BE2C (cell line): ENCODE measurements at regions not wholly inside any gene's neighbourhood (a gene's known extent, or its start where the extent isn't known, plus 50 kb on each side); places are given as distances from the start of the nearest gene placed in this dataset.

Experiments used
- DNase-seq: peaks from one replicate; pipeline ENCODE4 v3.0.0-alpha.2; 2020
- H3K27me3 ChIP-seq: fragments of 250-450 bp; sonication (Bioruptor Pico); 2 replicates; pipeline ENCODE4 v1.5.1; 2020; ENCODE audit warnings: mild to moderate bottlenecking
- H3K36me3 ChIP-seq: fragments of 250-450 bp; sonication (Bioruptor Pico); 2 replicates; pipeline ENCODE4 v1.5.1; 2020; ENCODE audit warnings: mild to moderate bottlenecking
- H3K4me1 ChIP-seq: fragments of 250-450 bp; sonication (Bioruptor Pico); 2 replicates; pipeline ENCODE4 v1.5.1; 2020
- H3K4me3 ChIP-seq: 2 replicates; pipeline ENCODE4 v1.5.1; 2011; ENCODE audit warnings: low read depth, low read length
- H3K9me3 ChIP-seq: fragments of 250-450 bp; sonication (Bioruptor Pico); 2 replicates; pipeline ENCODE4 v1.5.1; 2020
- CTCF ChIP-seq: IDR thresholded peaks from 2 replicates; pipeline ENCODE4 v1.5.1; 2012; ENCODE audit warnings: mild to moderate bottlenecking, low read depth, low read length

DNA sequence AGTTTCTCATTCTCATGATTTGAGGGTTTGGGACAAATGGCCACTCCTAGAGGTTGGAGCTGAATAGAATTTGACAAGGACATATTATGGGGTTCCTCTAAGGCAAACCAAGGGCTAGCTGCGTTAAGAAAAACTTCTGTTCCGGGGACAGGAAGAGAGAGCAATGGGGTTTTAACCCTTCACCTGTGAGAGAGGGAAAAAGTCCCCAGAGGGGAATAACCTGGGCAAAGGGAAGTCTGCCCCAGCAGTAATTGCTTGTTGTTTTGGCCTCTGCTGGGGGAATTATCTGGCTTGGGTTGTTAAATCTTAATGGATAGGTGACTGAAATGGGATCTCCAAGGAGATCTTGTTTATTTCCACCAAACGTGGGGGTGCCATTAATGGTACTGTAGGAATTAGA, 110.1 kb upstream of the MOCS2 start:
- Histone ChIP-seq H3K4me1 (no peaks in the 10 kb centered on the region), H3K27me3 (no peaks in the 10 kb centered on the region), H3K9me3 (no peaks in the 10 kb centered on the region), H3K36me3 (no peaks in the 10 kb centered on the region), H3K4me3 (no peak overlapping the region)
- TF ChIP-seq CTCF, result no peak
- no peak for DNase-seq

DNA sequence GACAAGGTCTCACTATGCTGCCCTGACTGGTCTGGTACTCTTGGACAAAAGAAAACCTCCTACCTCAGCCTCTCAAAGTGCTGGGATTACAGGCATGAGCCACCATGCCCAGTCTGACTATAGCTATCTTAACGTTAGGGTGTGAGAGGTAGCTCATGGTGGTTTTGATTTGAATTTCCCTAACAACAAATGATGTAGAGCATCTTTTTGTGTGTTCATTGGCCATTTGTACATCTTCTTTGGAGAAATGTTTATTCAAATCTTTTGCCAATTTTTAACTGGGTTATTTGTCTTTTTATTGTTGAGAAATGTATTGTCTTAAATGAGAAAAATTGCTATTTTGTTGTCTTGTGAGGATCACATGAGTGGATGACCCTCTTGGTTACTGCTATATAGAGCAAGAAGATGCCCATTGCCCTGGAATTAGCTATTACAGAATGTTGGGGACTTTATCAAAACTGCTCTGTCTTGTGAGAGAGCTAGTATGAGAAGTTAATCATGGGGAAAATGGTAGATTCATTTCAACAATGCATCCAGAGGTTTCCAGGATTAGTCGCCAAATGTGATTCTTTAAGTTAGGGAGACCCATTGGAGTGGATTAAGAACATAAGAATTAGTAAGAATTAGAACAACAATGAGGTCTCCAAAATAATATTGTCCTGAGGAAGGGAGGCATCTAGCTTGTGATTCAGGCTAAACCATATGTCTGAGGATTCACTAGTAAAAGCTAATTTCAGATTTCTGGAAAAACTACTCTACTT, 124.3 kb upstream of the MOCS2 start:
- Histone ChIP-seq H3K36me3 (no peaks in the 10 kb centered on the region), H3K4me1 (no peaks in the 10 kb centered on the region), H3K4me3 (no peak overlapping the region), H3K9me3 (no peaks in the 10 kb centered on the region), H3K27me3 (no peaks in the 10 kb centered on the region)
- TF ChIP-seq CTCF, result no peak
- DNase-seq, result no peak

DNA sequence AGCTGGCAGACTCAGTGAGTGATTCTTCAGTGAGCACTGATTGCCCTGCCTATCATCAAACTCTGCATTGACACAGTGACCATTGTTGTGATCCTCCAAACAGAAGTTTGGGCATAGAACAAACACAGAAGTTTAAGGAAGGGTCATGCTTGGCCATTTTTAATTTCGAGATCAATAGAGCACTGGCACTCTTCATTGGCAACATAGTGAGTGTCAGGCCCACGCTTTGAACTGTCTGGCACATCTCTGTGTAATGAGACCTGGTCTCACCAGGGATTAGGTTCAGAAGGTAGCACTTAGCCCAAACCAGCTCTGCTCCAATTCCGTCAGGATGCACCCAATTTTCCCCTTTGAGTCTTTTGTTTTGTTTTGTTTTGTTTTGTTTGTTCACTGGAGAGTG, 127.1 kb upstream of the MOCS2 start:
- no peaks in the 10 kb centered on the region for H3K36me3 ChIP-seq
- DNase-seq, result no peak
- no peaks in the 10 kb centered on the region for H3K9me3 ChIP-seq
- no peaks in the 10 kb centered on the region for H3K27me3 ChIP-seq
- H3K4me3 ChIP-seq, result no peak overlapping the region
- H3K4me1 ChIP-seq, result no peaks in the 10 kb centered on the region
- no peak for TF ChIP-seq CTCF

DNA sequence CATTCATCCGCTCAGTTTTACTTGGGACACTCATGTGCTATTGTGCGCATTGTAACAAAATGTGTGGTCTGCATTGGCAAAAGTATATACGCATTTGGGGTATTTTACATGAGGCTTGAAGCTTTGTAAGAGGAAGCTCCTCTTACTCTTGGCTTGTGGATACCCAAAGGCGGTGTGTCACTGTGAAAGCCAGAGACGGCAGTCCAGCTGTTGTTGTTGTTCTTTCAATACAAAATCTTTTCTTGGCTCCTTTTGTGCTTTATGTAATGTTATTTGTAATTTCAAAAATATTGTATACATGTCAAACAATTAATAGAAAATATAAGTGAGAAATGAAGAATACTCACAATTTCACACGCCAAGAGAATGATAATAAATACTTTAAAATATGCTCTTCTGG, 128.3 kb upstream of the MOCS2 start:
- no peaks in the 10 kb centered on the region for H3K27me3 ChIP-seq
- no peak overlapping the region for H3K4me3 ChIP-seq
- no peak for TF ChIP-seq CTCF
- no peaks in the 10 kb centered on the region for H3K4me1 ChIP-seq
- H3K36me3 ChIP-seq, result no peaks in the 10 kb centered on the region
- no peaks in the 10 kb centered on the region for H3K9me3 ChIP-seq
- no peak for DNase-seq

DNA sequence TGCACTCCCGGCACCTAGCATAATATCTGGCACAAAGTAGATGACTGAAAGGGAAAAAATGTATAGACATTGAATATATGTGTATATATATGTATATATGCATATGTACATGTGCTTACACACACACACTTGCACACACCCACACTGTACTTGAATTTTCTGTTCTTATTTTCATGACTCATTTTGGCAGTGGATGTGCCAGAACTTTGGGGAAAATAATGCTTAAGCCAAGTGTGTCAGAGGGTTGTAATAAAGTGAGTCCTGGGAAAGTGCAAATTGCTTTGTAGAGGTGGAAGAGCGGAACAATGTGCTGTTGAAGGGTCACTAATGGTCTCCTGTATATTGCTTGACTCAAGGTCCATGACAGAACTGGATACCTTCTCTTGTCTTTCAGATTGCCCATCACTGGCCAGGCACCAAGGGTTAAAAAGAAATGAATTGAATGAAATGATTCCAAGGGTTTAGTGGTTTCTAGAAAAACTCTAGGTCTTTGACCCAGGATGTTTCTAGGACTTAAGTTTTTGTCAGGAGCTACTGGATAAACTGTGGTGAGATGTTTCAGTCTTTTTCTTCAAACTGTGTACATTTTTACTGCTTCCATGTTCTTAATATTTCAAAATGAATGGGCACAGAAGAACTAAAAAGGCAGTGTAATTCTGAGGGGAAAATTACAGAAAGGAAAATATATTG, 129.9 kb upstream of the MOCS2 start:
- Histone ChIP-seq H3K4me1 (no peaks in the 10 kb centered on the region), H3K4me3 (no peak overlapping the region), H3K27me3 (no peaks in the 10 kb centered on the region), H3K36me3 (no peaks in the 10 kb centered on the region), H3K9me3 (no peaks in the 10 kb centered on the region)
- DNase-seq, result no peak
- no peak for TF ChIP-seq CTCF

DNA sequence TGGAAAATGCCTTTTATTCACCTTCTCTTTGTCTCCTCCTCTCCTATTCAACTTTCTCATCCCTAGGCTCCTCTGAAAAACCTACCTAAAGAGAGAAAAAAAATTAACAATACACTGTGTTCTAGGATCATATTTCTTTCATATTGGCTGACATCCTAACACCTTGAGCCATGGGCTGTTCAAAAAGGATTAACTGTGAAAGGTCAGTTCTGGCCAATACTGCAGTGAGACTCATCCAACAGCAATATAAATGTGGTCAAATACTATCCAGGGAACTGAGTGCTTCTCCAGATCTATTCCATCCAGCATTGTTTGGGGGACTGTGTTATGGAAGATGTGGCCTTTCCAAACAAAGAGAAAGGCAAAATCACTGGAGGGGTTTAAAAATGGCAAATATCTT, 131.1 kb upstream of the MOCS2 start:
- DNase-seq, result no peak
- TF ChIP-seq CTCF, result no peak
- Histone ChIP-seq H3K9me3 (no peaks in the 10 kb centered on the region), H3K4me1 (no peaks in the 10 kb centered on the region), H3K36me3 (no peaks in the 10 kb centered on the region), H3K4me3 (no peak overlapping the region), H3K27me3 (no peaks in the 10 kb centered on the region)
